BJ (cell line): ENCODE measurements at regions not wholly inside any gene's neighbourhood (a gene's known extent, or its start where the extent isn't known, plus 50 kb on each side); places are given as distances from the start of the nearest gene placed in this dataset.

Source experiments
- CTCF ChIA-PET: fragments of 350-600 bp; formaldehyde crosslinking; extraction: SDS; loops from one replicate; lab custom pipeline; 2021; ENCODE audit warnings: antibody characterized with exemption, inconsistent platforms; lab: Yijun Ruan, JAX
- POLR2A ChIA-PET: fragments of 300-600 bp; sonication (Branson Sonifier 250); formaldehyde crosslinking; extraction: SDS; loops from one replicate; lab custom pipeline; 2021; ENCODE audit warnings: antibody characterized with exemption; lab: Charles Lee
- DNase-seq: peaks from one replicate; pipeline ENCODE4 v3.0.0-alpha.2; 2011; ENCODE audit warnings: low read depth
- H3K27me3 ChIP-seq: 2 replicates; pipeline ENCODE4 v1.6.0; 2011; ENCODE audit warnings: low read length; ENCODE audit not compliant: control insufficient read depth, insufficient read depth
- H3K36me3 ChIP-seq: 2 replicates; pipeline ENCODE4 v1.5.1; 2011; ENCODE audit warnings: low read length; ENCODE audit not compliant: control insufficient read depth, insufficient read depth
- H3K4me3 ChIP-seq: 2 replicates; pipeline ENCODE4 v1.5.1; 2011; ENCODE audit warnings: low read depth, mild to moderate bottlenecking, control low read depth, low read length
- TF ChIP-seq, protein P1 (sequence below): IDR thresholded peaks from 2 replicates; pipeline ENCODE4 v1.5.1; 2011; ENCODE audit warnings: low read depth, mild to moderate bottlenecking, control low read depth, inconsistent platforms, low read length, moderate library complexity; ENCODE audit not compliant: insufficient read depth

DNA sequence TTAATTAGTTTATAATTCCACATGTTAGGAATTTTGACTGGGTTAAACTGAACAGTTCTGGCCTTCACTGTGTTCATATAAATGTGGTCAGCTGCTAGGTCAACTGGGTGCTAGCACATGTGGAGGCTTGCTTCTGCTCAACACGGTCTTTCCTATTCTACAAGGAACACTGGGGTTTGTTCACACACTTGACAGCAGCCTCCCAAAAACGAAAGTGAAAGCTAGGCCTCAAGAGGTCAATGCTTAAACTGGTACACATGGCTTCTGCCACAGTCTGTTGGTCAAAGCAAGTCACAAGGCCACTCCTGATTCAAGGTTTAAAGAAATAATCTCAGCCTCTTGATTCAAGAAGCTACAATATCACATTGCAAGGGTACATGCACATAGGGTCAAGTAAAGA is 126.5 kb downstream of the QDPR start:
- CTCF ChIA-PET: no interaction called here

DNA sequence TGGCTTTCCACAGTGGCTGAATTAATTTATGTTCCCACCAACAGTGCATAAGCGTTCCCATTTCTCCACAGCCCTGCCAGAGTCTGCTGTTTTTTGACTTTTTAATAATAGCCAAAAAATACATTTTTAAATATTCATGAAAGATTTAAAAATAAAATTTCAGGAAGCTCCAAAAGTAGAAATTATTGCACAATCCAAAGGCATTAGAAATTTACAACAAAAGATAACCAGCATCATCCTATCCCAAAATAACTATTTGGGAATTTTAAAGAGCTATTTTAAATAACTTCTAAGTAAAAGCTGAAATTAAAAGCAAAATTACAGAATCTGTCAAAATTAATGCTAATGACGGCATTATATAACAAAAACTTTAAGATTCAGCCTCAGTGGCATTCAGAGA is 131.5 kb downstream of the QDPR start:
- Histone ChIP-seq H3K4me3 (no peak overlapping the region), H3K27me3 (no peaks in the 10 kb centered on the region), H3K36me3 (no peaks in the 10 kb centered on the region)
- TF ChIP-seq, protein P1, sequence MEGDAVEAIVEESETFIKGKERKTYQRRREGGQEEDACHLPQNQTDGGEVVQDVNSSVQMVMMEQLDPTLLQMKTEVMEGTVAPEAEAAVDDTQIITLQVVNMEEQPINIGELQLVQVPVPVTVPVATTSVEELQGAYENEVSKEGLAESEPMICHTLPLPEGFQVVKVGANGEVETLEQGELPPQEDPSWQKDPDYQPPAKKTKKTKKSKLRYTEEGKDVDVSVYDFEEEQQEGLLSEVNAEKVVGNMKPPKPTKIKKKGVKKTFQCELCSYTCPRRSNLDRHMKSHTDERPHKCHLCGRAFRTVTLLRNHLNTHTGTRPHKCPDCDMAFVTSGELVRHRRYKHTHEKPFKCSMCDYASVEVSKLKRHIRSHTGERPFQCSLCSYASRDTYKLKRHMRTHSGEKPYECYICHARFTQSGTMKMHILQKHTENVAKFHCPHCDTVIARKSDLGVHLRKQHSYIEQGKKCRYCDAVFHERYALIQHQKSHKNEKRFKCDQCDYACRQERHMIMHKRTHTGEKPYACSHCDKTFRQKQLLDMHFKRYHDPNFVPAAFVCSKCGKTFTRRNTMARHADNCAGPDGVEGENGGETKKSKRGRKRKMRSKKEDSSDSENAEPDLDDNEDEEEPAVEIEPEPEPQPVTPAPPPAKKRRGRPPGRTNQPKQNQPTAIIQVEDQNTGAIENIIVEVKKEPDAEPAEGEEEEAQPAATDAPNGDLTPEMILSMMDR: no peak
- POLR2A ChIA-PET: no interaction called here
- no peak for DNase-seq
- CTCF ChIA-PET: interaction anchor here (1.0 to 1.6 kb wide), 3 partner anchors 12 to 67 kb away, joined by 3 to 4 read pairs (median 3); no protein-coding TSS in a partner anchor

More for the DNA sequence above, 126.5 kb downstream of the QDPR start:
- TF ChIP-seq, protein P1: no peak
- Histone ChIP-seq H3K27me3 (no peaks in the 10 kb centered on the region), H3K36me3 (no peaks in the 10 kb centered on the region), H3K4me3 (no peak overlapping the region)
- no peak for DNase-seq
- POLR2A ChIA-PET: no interaction called here

DNA sequence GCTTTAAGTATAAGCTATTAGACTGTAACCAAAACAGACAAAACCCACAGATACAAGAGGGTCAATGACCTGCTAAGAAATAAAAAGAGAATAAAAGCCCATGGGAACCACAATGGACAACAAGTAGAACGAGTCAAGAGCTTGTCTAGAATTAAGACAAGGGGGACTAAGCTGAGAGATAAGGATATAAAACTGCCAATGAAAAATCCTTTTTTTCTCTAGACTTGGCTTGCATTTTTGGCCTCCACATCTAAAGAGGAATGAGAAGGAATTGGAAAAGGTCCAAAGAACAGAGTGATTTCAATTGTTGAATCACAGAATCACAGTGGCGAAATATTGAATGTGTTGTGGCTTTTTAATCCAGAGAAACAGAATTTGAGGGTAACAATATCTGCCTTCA is 135.7 kb downstream of the QDPR start:
- Histone ChIP-seq H3K4me3 (no peak overlapping the region), H3K36me3 (no peaks in the 10 kb centered on the region), H3K27me3 (no peaks in the 10 kb centered on the region; the same call in 1 of the 2 replicates)
- ChIA-PET CTCF (interaction anchor here (0.8 to 1.8 kb wide), 3 partner anchors 8 to 71 kb away, joined by 3 read pairs; no protein-coding TSS in a partner anchor), POLR2A (no interaction called here)
- TF ChIP-seq, protein P1: no peak
- no peak for DNase-seq

DNA sequence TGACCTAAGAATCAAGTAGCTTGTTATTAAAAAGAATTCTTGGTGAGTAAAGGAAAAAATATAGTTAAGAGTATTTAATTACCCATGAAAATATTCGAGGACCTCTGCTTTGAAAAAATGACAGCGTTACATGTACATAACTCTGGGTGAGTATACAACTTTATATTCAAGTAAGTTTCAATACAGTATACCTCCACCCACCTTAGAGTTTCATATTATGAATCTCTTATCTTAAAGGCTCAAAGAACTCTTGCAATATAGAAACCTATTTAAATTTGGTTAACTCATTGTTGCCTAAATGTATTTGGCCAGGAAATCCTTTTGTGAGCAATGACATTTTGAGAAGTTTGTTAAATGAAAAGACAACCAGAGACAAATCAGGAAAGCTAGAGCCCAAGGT is 138.2 kb downstream of the QDPR start:
- ChIA-PET POLR2A (no interaction called here), CTCF (interaction anchor here (1.1 kb wide), 1 partner anchor 57 kb away, joined by 3 read pairs; no protein-coding TSS in a partner anchor)
- TF ChIP-seq, protein P1: no peak
- DNase-seq: no peak
- Histone ChIP-seq H3K27me3 (peaks cover 1% of the 10 kb centered on the region), H3K36me3 (no peaks in the 10 kb centered on the region), H3K4me3 (no peak overlapping the region)

DNA sequence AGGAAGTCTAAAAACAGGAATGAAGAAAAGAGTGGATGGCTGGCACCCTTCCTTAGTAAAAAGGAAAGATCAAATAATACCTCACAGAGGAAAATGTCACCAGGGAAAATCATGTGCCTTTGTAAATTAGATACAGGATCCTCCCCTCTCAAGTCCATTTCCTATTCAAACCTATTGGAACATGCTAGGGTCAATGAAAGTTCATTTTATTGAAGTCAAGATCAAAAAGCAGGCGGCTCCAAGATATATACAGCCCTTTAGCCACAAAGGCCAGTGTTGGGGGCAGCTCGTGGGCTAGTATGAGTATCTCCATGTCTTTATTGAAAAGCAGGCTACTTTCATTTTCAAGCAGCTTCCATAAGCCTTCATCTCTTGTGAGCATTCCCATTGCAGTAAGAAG is 141.1 kb downstream of the QDPR start:
- peaks cover 1% of the 10 kb centered on the region for H3K27me3 ChIP-seq
- no peak overlapping the region for H3K4me3 ChIP-seq
- CTCF ChIA-PET: no interaction called here
- DNase-seq: no peak
- H3K36me3 ChIP-seq: no peaks in the 10 kb centered on the region
- POLR2A ChIA-PET: no interaction called here
- TF ChIP-seq, protein P1: no peak
